Activated CD4-positive, CD25-positive, alpha-beta regulatory T cell (primary cell): ENCODE measurements at regions not wholly inside any gene's neighbourhood (a gene's known extent, or its start where the extent isn't known, plus 50 kb on each side); places are given as distances from the start of the nearest gene placed in this dataset.
"Not testable (repeated sequence)": the region's sequence is repeated elsewhere in the genome, so short reads cannot be mapped to it uniquely, and the experiment has no call there.

Experiments
- DNase-seq, 4 experiments: peaks; one replicate each; lab custom pipeline; 2025; lab: John Stamatoyannopoulos, UW

GRCh38 chr6:16947375-16948015 lies 154.4 kb upstream of the STMND1 start:
- DNase-seq = no peak

GRCh38 chr6:16944596-16944995 lies 157.3 kb upstream of the STMND1 start:
- DNase-seq = no peak

DNA sequence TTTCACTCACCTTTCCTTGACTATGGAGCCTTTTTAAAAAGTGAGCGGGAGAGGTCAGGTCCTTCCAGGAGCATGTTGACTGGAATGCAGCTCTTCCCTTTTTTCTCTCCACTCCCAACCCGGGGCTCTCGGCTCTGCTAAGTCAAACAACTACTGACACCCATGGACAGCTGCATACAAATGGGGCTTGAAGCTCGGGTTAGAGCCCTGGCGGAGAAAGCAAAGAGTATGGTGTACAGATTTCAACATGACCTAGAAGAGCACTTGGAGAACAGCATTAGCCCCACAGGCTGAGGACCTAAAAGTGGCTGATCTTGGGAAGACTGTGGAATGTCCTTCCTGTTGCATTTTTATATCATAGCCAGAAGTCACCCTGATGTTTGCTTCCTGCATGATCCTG lies 162.0 kb upstream of the STMND1 start:
- no peak for DNase-seq

DNA sequence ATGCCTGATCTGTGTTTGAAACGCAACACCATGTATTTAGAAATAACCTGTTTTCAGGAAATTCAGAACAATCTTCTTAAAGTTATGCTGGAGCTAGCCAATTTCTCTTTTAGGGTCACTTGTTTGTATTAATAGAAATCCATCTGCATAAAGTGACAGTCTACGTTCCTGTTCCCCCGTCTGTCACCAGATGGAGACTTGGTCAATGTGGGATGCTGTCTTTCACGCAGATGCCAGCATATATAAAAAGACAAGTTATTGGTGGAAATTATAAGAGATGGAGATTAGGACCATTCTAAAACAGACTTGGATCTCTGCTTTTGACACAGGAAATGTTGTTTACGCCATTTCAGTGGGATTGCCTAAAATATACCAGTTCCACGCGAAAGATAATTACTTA lies 162.5 kb upstream of the STMND1 start:
- no peak for DNase-seq

GRCh38 chr6:16936893-16937292 lies 165.0 kb upstream of the STMND1 start:
- no peak for DNase-seq

- DNase-seq = no peak
Measured at GRCh38 chr6:16933961-16934360, 167.9 kb upstream of the STMND1 start.

GRCh38 chr6:16933532-16933931 lies 168.3 kb upstream of the STMND1 start:
- DNase-seq = no peak

DNA sequence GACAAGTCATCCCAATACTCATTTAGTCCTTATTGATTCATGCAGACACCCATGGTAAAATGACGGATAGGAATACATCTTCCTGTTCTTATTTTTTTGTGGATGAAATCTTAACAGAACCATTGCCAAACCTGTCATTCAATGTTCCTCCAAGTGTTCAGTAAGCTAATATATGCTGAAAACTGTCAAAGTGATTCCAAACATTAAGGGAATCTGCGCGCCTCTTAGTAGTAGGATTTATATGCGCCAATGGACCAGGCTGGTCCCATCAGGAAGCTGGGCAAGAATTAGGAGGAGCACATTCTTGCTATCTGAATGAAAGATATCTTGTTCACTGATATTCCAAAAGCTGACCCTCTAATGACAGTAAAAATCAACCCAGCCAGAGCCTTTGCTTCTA lies 168.9 kb upstream of the STMND1 start:
- DNase-seq = no peak

DNA sequence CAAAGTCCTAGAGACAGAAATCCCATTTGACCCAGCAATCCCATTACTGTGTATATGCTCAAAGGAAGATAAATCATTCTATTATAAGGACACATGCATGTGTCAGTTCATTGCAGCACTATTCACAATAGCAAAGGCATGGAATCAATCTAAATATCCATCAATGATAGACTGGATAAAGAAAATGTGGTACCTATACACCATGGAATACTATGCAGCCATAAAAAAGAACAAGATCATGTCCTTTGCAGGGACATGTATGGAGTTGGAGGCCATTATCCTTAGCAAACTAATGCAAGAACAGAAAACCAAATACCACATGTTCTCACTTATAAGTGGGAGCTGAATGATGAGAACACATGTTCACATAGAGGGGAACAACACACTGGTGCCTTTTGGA lies 169.8 kb upstream of the ATXN1 start:
- DNase-seq = not testable (repeated sequence)

DNA sequence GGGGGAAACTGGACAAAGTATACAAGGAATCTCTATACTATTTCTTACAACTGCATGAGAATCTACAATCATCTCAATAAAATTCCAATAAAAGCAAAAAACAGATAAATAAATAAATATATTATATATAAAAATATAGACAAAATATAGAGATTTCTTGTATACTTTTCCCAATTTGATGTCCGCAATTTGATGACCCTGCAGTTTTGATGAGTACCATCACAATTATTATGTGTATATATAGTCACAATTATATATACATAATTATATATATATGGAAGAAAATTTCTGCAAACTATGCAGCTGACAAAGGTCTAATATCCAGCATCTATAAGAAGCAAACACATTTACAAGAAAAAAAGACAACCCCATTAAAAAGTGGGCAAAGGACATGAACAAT lies 169.2 kb upstream of the ATXN1 start:
- DNase-seq = no peak

- DNase-seq = no peak
Measured at GRCh38 chr6:16929809-16930208, 168.5 kb upstream of the ATXN1 start.

DNA sequence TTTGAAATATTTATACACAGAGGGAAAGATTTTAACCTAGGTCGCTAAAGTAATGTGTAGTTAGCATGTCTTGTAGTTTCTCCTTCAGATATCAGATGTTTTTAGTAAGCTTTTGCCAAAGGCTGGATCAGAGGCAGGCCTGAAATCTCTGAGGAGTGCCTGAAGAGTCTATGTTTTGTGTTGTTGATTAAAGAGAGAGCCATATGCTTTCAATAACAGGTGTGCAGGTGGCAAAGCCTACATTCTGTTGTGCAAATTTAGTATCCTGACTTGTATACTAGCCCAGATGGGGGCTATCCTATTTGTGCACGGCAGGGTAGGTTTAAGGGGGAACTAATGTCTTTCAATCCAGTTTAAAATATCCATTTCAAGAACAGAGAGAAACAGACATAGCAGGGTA lies 167.1 kb upstream of the ATXN1 start:
- DNase-seq = no peak

DNA sequence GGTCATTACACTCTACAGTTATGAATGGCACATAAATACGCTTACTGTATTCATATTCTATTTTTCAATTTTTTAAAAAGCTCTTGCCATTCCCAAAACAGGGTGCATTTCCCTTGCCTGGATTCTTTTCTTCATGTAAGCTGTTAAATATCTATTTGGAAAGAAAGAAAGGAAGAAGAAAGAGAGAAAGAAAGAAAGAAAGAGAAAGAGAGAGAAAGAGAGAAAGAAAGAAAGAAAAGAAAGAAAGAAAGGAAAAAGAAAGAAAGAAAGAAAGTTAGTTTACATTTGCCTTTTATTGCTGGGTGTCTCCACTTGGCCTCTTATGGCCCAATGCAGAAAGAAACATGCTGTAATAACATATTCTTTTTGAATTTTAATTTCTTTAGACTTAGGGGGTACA lies 165.9 kb upstream of the ATXN1 start:
- no peak for DNase-seq

DNA sequence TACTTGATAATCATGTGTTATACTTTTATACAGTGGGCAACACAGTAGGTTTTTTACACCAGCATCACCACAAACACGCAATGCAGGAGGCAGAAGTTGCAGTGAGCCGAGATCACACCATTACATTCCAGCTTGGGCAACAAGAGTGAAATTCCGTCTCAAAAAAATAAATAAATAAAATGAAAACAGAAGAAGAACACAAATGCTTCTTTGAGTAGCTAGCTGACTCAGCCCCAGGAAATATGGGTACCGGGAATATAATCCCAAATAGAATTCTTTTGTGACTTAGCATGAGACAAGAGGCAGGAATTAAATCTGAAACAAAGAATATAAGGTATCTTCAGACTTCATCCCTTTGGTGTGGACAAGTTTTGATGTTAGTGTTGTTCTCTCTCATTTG lies 164.2 kb upstream of the ATXN1 start:
- no peak for DNase-seq

GRCh38 chr6:16922282-16922681 lies 161.0 kb upstream of the ATXN1 start:
- no peak for DNase-seq

GRCh38 chr6:16921399-16922110 lies 160.3 kb upstream of the ATXN1 start:
- DNase-seq = no peak

DNA sequence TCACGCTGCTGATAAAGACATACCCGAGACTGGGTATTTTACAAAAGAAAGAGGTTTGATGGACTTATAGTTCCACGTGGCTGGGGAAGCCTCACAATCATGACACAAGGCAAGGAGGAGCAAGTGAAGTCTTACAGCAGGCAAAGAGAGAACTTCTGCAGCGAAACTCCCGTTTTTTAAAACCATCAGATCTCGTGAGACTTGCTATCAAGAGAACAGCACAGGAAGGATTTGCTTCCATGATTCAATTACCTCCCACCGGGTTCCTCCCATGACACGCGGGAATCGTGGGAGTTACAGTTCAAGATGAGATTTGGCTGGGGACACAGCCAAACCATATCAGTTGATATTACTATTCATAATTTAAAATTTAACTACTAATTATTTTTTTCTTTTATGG lies 157.3 kb upstream of the ATXN1 start:
- DNase-seq = no peak

DNA sequence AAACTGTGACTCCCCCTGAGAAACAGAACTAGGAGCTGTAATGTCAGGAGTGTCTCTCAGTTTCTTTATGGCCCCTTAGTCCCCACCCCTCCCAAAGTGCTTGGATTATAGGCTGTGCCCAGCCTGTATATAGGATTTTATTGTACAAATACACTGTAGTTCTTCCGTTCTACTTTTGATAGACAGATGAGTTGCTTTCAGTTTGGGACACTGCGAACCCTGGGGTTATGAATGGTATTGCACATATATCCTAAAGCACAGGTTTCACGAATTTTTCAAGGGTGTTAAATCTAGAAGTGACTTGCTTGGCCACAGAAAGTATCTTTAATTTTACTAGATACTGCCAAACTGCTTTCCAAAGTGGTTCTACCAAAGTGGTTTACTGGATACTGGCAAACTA lies 152.9 kb upstream of the ATXN1 start:
- no peak for DNase-seq

GRCh38 chr6:16912756-16913155 lies 151.5 kb upstream of the ATXN1 start:
- DNase-seq = no peak

DNA sequence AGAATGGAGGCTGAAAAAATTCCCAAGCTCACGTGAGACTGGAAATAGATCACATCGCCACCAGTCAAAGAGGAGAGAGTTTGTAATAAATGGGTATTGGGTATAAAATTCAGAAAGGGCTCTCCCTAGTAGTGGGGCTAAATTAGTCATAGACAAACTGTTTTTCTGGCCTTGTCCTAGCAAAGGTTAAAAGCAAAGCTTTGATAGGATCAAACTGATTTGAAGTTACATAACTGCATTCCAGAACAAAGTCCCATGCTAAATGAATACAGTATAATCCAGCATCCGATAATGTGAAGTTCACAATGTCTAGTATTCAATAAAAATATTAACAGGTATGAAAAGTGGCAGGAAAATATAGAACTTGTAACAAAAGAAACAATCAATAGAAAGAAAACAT lies 149.8 kb upstream of the ATXN1 start:
- DNase-seq = no peak

DNA sequence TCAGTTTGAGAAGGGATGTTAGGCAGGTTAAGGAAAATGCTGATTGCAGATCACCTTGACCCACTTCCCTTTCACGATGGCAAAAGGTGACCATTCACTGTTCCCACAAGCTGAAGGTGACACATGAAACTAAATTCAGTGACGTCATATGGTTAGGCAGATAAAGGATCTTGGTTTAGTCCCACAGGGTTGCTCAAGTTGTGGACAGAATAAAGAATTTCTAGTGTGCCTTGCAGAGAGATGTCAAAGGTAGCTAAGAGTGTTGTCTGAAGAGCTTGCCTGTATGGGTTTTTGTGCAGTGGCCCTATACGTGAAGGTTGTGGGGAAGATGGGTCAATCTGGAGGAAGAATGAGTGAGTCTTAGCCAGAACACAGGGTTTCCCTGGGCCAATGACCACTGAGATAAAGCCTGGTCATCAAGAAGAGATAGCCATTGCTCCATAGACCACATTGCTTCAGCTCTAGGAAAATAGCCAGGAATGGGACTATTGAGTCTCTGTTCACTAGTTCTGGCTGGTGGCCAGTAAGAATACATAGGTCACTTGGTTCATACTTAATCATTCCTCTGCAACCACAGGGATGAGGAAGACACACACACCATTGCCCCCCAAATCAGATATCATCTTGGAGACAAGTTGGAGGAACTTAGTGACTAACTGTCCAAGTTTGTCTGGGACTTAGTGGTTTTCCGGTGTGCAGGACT lies 148.5 kb upstream of the ATXN1 start:
- DNase-seq = no peak

DNA sequence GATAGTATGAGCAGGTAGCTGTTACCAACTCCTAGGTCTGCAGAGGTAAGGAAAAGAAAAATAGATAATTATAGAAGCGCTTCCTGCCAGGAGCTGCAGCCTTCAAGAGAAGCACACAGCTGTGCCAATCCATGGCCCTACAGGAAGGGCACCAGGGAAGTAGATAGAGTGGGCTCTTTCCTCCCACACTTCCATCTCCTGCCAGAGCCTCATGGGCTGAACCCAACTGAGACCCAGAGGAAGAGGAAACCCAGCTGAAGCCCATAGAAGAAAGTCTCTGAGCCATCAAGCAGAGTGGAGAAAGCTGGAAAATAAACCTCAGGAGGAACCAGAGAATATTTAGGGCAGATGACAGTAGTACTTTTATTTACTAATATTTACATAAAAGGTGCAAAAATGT lies 146.7 kb upstream of the ATXN1 start:
- DNase-seq = no peak

DNA sequence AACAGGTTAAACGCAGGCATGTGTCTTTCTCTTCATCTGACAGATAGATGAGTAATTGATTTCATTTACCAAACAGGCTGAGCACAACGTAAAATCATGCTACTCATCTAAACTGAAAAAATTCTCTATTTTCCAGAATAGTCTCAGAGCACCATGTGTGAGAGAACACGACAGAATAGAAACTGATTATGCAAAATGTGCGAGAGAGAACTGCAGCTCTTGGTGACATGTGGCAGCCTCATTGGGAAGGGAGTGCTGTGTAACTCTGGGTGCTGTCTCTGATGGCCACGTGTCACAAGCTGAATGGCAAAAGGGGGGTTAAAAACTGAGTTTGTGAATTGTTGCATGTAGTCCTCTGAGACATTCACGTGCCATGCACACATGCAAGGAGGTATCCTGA lies 143.7 kb upstream of the ATXN1 start:
- DNase-seq = no peak
